ENCODE measurements at regions not wholly inside any gene's neighbourhood (a gene's known extent, or its start where the extent isn't known, plus 50 kb on each side); places are given as distances from the start of the nearest gene placed in this dataset.

GRCh38 chr16:25311950-25312349 lies 54.3 kb upstream of the ZKSCAN2 start:
- Histone ChIP-seq H2AK5ac (ENCODE audit: low read depth, low read length) (no peak overlapping the region), H3K9me3 (ENCODE audit: insufficient read depth in 2 of 2, low read depth in 1 of 2, low read length in 1 of 2) (peaks cover 10 to 15% of the 10 kb centered on the region in 2 experiments), H4K5ac (ENCODE audit: insufficient read length, low read depth, low read length) (no peak overlapping the region), H4K20me1 (replicated peaks in 1 of 2; ENCODE audit: control insufficient read depth in 1 of 2, insufficient read depth in 2 of 2, low read length in 2 of 2) (no peaks in the 10 kb centered on the region), H3K79me1 (ENCODE audit: low read depth, low read length) (no peaks in the 10 kb centered on the region), H4K8ac (ENCODE audit: extremely low read depth, insufficient read depth, low read length) (no peak overlapping the region), H2BK15ac (ENCODE audit: low read length) (no peak overlapping the region), H3K4me1 (replicated peaks in 1 of 4; ENCODE audit: control insufficient read depth in 3 of 4, insufficient read depth in 4 of 4, low read length in 3 of 4) (no peaks in the 10 kb centered on the region), H3K27me3 (replicated peaks in 1 of 4; ENCODE audit: control insufficient read depth in 3 of 4, extremely low read depth in 1 of 4, insufficient read depth in 3 of 4, low read length in 3 of 4) (no peaks in the 10 kb centered on the region), H3K23ac (ENCODE audit: insufficient read length) (no peak overlapping the region), H3K14ac (ENCODE audit: insufficient read length) (no peak overlapping the region), H3K4me2 (ENCODE audit: insufficient read depth in 1 of 2, low read depth in 2 of 2, low read length in 2 of 2) (no peak overlapping the region), H2BK120ac (replicated peaks; ENCODE audit: low read depth, low read length) (no peak overlapping the region), H2BK20ac (ENCODE audit: low read length) (no peak overlapping the region), H3K56ac (replicated peaks; ENCODE audit: insufficient read length, low read depth, low read length) (no peak overlapping the region), H3K79me2 (ENCODE audit: control insufficient read depth in 1 of 2, insufficient read depth in 2 of 2, low read length in 2 of 2) (no peaks in the 10 kb centered on the region), H2BK12ac (ENCODE audit: low read depth, low read length) (no peak overlapping the region), H3K4me3 (ENCODE audit: extremely low read depth in 1 of 4, insufficient read depth in 2 of 4, low read depth in 3 of 4, low read length in 4 of 4) (no peak overlapping the region), H3K4ac (replicated peaks; ENCODE audit: insufficient read length, low read depth, low read length) (no peak overlapping the region), H3K36me3 (ENCODE audit: control insufficient read depth in 2 of 4, insufficient read depth in 4 of 4, low read length in 3 of 4) (no peaks in the 10 kb centered on the region), H2AFZ (ENCODE audit: low read length) (no peak overlapping the region), H3K23me2 (ENCODE audit: low read depth, low read length) (no peaks in the 10 kb centered on the region), H3K27ac (ENCODE audit: low read depth, low read length) (no peak overlapping the region), H2BK5ac (ENCODE audit: low read depth, low read length) (no peak overlapping the region), H3K18ac (ENCODE audit: extremely low read depth, low read length) (no peak overlapping the region), H4K91ac (replicated peaks; ENCODE audit: insufficient read length, low read length) (no peak overlapping the region), H3K9ac (replicated peaks in 1 of 4; ENCODE audit: extremely low read depth in 1 of 4, low read depth in 3 of 4, low read length in 3 of 4) (no peak overlapping the region)
- FAIRE-seq (no peak), DNase-seq (ENCODE audit: low read depth in 1 of 2, low spot score in 2 of 2) (no peak)
- ChIA-PET CTCF (ENCODE audit: partially characterized antibody) (no interaction called here), POLR2A (ENCODE audit: partially characterized antibody) (no interaction called here)
- TF ChIP-seq ASH2L (IDR thresholded peaks at IDR 0.05; ENCODE audit: low read length) (no peak), MAX (IDR thresholded peaks at IDR 0.05) (no peak), FOSL1 (IDR thresholded peaks at IDR 0.05; ENCODE audit: insufficient read depth, low read depth, low read length) (no peak), BCL11A (IDR thresholded peaks at IDR 0.05; ENCODE audit: low read depth in 2 of 2, low read length in 2 of 2) (no peak), SP4 (IDR thresholded peaks at IDR 0.05; ENCODE audit: low read length) (no peak), SP2 (IDR thresholded peaks at IDR 0.05; ENCODE audit: low read length) (no peak), SAP30 (IDR thresholded peaks at IDR 0.05; ENCODE audit: insufficient read depth, insufficient replicate concordance, low read length) (no peak), ZNF274 (IDR thresholded peaks at IDR 0.05; ENCODE audit: borderline replicate concordance, extremely low read depth, low read length) (no peak), KDM1A (IDR thresholded peaks at IDR 0.05; ENCODE audit: borderline replicate concordance, low read length) (no peak), CTCF (IDR thresholded peaks at IDR 0.05; ENCODE audit: control extremely low read depth in 1 of 3, insufficient read depth in 1 of 3, low read depth in 1 of 3, low read length in 3 of 3) (no peak), JUN (IDR thresholded peaks at IDR 0.05; ENCODE audit: low read depth, low read length) (no peak), NANOG (IDR thresholded peaks at IDR 0.05; ENCODE audit: insufficient read depth, low read depth, low read length, poor library complexity, severe bottlenecking) (no peak), RNF2 (IDR thresholded peaks at IDR 0.05; ENCODE audit: borderline replicate concordance, low read depth, low read length, missing control alignments, poor library complexity, severe bottlenecking) (no peak)

All from H1 (cell line).